ENCODE measurements at regions not wholly inside any gene's neighbourhood (a gene's known extent, or its start where the extent isn't known, plus 50 kb on each side); places are given as distances from the start of the nearest gene placed in this dataset.
"Not testable (repeated sequence)": the region's sequence is repeated elsewhere in the genome, so short reads cannot be mapped to it uniquely, and the experiment has no call there.

DNA sequence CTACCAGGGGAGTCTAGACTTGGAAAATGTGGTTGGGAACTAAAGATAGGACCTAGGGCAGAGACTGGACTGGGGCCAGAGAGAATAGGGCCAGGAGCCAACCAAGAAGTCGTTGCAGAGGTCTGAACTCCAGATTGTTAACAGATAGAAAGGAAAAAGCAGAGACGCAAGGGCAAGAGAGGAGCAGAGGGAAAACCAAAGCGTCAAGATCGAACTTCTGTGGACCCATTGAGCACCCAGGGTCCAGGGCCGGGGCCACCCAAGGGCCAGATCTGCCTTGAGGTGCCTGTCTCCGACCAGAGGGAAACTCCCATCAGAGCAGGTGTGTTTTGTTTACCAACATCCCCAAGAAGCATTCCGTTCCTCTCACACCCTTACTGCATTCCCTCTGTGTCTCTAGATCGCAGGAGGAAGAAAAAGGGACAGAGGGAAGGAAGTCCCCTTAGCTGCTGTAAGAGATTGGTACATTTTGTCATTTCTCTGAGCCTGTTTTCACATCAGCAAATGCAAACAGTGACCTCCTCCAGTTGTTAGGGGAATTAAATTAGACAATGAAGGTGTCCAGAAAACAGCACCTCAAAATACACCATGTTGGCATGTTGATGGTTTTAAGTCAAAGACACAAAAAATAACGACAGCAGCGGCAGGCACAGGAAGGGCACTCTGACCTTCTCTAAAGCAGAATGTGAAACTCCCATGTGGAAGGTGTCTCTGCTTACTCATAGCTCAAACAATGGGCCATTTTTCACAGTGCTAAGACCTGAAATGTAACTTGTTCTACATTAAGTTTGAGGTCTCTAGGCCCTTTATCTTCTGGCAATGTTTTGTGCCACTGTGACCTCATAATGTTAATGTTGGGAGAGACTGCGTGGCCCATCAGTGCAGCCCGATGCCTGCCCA lies 105.8 kb upstream of the RAB4A start:
- no peak for DNase-seq

DNA sequence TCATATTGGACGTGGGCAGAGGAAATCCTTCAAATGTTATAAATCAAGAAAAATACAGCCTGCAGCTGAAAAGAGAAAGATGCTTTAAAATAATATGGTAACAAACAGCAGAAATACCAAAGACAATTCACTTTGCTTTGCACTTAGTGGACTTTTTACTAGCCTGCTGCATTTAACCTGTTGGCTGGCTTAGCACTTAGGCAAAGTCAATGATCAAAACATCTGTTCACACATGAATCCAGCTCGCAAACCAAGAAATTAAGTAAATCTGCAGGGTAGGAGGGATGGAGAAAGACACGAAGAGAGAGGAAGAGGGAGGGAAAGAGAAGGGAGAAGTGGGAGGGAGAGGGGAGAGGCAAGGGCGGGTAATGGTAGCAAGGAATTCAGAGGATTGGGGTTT lies 103.6 kb upstream of the RAB4A start:
- DNase-seq = no peak

DNA sequence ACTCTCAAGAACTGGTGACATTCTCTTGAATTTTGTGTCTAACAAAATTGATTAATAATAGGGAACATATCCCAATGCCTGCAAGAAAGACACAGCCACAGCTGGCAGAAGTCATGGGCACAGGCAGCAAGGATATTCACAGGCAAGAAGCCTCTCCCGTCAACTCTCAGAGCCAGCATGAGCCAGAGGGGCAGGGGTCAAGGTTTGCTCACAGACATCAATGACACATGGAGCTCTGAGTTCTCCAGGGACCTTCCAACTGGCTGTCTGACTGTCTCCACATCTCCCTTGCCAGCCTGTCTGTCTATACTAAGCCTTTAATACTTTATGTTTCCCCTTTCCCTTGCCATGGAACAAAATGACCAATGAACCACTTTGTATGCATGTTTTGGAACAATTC lies 101.5 kb upstream of the RAB4A start:
- DNase-seq = no peak

DNA sequence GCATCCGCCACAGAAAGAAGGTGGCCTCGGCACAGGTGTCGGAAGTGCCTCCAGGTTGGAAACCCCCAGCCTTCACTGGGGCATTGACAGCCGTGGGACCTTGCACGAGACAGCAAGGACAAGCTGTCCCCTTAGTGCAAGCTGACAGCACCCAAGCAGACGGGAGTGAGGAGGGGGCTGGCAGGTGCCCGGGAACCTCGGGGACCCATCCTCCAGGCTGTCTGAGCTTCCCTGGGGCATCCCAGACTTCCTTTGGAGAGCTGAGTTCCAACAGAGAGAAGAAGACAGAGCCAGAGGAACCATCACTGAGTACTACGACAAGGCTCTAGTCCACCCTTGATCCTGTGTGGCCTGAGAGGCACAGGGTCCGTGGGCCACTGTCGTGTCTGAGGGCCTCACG lies 100.6 kb upstream of the RAB4A start:
- DNase-seq = no peak

DNA sequence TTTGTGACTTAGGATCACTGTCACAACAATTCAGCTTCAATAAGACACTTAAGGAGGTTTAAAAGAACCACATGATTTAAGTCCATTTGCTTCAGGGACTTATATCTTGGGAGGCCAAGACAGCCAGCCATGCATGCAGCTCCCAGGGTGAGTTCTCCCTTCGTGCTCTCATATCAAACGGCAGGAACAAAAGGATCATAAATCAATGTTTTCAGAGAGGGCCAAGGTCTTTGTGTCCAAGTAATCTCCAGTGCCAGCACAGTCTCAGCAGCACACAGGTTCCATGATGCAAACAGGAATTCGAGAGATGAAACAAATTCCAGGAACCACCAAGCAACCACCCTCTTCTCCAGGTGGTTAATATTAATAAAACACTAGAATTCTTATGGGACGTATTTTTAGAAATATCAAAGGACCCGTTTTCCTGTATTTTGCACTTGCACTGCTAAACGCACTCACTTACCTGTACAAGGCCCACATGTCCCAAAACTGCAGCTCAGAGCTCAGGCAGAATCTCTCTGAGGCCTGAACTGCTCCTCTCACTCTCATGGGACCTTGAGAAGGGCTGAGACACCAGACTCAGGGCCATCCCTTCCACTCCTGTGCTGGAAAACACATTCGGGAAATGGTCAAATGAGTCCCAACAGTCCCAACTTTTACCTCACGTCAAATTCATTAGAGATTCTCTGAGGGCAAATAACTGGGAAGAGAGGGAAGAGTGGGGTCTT lies 100.0 kb upstream of the RAB4A start:
- no peak for DNase-seq

DNA sequence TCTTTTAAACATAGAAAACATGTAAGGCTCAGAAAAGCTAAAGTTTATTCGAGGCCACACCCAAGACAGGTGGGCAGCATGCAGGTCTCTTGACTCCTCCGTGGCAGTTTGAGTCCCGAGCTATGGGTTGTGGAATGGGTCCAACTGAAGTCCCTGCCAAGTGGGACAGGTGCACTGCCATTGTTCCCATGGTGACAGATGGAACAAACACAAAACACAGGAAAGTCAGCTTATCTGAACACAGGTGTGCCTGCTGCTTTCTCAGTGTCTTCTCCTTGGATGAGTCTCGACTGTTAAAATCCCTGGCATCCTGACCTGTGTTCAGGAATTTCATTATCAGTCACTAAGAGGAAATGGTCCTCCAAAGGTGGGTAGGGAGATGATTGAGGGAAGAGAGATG lies 99.0 kb upstream of the RAB4A start:
- DNase-seq = no peak

DNA sequence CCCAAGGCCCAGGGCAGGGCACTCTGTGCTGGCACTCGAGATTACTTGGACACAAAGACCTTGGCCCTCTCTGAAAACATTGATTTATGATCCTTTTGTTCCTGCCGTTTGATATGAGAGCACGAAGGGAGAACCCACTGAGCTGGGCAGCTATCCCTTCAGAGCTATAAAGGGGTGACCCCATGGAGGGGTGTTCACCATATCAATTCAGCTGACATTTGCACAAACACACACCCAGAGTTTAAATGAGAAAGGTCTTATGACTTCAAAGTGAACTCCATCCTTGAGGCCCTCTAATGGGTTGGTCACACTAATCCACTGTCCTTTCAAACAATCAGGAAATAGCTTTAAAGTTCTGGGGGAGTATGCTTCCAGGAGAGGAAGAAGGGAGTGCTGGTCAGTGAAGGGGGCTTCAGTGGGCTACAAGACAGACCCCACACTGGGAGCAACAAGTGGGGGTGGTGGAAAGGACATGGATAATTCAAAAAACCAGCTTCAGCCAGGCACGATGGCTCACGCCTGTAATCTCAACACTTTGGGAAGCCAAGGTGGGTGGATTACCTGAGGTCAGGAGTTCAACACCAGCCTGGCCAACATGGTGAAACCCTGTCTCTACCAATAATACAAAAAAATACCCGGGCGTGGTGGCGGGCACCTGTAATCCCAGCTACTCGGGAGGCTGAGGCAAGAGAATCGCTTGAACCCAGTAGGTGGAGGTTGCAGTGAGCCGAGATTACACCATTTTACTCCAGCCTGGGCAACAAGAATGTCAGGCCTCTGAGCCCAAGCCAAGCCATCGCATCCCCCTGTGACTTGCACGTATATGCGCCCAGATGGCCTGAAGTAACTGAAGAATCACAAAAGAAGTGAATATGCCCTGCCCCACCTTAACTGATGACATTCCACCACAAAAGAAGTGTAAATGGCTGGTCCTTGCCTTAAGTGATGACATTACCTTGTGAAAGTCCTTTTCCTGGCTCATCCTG lies 97.1 kb upstream of the RAB4A start:
- DNase-seq = not testable (repeated sequence)

DNA sequence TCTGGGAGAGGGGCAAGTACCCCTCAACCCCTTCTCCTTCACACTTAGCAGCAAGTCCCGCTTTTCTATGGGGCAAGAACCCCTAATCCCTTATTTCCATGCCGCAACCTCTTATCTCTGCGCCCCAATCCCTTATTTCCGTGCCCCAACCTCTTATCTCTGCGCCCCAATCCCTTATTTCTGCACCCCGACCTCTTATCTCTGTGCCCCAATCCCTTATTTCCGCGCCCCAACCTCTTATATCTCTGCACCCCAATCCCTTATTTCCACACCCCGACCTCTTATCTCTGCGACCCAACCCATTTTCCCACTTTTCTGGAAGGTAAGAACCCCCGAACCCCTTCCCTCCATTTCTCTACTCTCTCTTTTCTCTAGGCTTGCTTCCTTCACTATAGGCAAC lies 95.6 kb upstream of the RAB4A start:
- not testable (repeated sequence) for DNase-seq

DNA sequence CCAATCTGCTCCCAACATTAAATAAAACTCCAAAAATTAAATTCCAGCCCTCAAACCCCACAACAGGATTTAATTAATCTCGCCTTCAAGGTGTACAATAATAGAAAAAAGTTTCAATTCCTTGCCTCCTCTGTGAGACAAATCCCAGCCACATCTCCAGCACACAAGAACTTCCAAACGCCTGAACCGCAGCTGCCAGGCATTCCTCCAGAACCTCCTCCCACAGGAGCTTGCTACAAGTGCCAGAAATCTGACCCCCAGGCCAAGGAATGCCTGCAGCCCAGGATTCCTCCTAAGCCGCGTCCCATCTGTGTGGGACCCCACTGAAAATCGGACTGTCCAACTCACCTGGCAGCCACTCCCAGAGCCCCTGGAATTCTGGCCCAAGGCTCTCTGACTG lies 94.5 kb upstream of the RAB4A start:
- DNase-seq = not testable (repeated sequence)

DNA sequence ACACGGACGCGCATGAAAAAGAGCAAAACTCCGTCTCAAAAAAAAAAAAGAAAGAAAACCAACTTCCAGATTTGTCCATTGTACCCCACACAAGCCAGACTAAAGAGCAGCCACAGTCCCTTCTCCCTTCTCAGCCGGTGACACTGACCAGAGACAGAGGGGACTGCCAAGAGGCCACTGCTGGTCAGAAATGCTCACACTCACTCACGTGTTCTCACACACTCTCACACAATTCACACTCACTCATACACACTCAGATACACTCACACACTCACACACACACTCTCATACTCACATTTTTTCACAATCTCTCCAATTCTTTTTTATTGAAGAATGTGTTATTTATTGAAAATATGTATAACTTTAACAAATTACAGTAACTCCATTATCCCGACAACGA lies 90.8 kb upstream of the RAB4A start:
- no peak for DNase-seq

DNA sequence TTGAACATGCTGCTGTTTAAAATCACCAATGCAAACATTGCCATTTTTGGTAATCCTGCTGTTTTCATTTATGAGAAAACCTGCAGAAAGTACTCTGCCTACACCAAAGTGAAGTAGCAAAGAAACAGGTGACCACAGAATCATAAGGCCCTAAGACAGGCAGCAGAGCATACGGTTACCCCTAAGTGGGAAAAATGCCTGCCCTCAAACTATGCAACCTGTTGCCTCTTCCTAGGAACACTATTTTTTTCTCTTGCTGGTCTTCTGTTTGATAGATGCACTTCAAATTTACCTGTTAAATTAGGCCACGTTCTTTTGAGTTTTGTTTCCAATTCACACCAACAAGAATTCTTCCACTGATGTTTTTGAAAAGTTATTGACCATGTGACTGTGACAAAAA lies 89.5 kb upstream of the RAB4A start:
- no peak for DNase-seq

DNA sequence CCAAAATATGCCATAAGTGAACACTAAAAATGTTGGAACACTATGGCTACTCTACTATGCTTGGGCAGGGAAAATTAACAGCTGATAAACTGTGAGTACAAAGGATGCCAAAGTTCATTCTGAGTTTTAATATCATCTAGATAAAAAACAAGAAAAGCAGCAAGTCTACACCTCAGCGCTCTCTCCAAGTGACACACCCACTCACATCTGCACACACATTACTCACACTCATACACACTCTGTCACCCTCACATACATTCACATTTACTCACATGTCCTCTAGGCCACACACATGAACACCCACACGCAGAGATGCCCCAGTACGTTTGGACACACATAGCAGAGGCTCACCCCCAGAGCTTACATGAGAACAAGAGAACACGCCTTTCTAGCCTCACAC lies 87.3 kb upstream of the RAB4A start:
- DNase-seq = no peak

DNA sequence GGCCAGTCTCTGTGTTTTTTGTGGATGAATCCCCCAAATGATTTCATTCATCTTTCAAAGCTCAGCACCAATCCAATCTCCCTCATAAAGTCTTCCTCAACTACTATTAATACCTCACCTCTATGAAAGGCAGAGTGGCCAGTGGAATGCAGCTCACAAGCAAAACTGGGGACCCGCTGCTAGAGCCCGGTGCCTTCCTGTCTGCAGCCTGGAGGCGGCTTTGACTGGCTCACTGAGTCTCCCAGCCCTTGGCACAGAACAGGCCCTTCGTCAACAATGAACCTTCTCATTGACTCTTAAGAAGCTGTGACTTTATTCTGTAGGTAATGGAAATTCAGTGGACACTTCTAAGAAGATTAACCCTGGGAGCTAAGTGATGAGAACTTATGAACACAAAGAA lies 86.8 kb upstream of the RAB4A start:
- DNase-seq = no peak

DNA sequence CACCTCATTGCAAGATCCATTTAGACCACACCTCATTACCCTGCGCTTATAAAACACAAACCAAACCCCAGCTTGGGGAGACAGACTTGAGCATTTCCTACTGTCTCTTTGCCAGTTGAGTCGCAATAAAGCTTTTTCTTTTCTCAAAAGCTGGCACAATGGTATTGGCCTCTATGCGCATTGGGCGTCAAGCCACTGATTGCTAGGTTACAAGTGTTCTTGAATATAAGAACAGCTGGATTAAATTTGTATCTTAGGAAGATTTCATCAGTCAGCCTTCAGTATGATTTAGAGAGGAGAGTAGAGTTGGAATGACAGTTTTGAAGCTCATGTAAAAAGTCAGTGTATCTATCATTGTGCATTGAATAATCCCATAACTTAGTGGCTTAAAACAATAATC lies 84.9 kb upstream of the RAB4A start:
- DNase-seq = no peak

DNA sequence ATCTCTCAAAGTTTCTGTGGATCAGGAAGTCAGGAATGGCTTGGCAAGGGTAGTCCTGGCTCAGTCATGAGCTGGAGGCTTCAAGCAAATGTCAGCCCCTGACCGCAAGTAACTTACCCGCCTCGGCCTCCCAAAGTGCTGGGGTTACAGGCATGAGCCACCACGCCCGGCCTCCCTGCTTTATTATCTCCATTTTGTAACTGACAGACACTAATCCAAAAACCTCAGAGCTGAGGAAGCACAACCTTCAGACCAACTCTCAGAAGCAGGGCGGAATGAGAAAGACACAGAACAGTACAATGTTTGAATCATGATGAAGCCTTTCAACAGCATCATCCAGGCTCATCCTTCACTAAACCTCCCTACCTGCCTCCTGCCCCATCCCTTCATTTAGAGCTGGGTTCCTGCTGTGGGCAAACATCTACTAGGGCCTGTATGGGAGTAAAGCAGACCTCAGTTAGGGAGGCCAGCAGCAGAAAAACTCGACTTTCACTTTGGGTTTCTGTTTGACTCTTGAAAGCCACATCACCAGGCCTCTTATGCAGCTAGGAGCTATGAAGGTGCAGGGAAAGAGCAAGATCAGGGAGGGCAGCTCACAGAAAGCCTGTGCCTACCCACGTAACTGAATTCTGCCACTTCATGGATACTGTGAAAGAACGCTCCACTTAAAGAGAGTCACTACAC lies 84.4 kb upstream of the RAB4A start:
- DNase-seq = no peak

DNA sequence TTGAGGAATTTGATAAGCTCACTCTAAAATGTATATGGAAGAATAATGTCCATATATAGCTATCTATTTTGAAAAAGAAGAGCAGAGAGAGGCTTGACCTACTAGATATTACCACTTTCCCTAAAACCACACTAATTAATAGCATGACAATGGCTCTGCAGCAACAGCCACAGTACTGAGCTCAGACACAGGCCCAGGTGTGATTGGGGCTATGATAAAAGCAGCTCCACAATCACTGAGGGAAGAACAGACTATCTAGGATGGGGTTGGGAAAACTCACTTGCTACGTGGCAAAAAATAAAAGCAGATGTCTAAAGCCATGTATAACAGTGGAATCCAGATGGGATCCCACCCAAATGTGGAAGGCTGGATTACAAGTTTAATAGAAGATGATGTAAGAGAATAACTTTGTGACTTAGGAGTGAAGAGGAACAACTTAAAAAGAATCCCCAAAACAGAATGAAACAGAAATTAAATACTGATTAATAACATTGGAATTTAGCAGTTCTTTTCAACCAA lies 80.8 kb upstream of the RAB4A start:
- DNase-seq = no peak

DNA sequence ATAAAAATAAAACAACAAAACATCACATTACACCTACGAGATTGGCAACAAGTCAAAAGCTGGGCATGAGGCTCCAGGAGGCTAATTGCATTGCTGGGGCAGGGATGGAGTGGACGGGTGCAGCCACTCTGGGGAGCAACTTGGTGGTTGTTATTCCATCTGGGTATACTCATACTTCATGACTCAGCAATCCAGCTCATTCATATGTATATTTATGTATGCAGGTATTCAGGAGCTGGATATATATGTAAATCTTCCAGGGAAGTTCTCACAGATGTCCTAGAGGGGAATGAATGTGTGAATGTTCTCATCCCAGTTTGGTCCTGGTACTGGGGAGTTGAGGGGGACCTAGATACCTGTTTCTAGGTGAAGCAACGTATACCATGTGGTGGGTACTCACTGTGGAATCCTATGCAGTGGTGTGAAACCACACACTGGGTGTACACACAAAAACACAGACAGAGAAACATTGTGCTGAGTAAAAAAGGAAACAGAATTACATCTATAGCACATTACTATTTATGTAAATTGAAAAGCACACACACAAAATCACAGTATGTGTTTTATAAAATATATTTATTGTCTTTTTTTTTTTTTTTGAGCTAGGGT lies 79.7 kb upstream of the RAB4A start:
- no peak for DNase-seq

DNA sequence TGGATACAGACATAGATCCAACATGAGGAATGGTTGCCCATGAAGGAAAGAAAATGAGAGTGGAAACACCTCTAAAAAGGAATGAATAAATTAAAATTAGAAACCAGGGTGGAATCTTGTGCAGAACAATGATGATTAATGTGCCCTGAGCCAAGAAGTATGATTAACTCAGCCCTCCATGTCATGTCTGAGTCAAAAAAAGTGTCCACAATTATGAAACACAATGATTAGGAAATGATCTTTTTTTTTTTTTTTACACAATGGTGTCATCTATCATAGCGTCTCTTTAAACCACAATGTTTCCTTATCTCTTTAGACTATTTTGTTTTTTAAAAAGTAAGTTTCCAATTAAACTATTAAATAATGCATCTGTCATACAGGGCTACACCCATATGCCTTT lies 78.9 kb upstream of the RAB4A start:
- peak; percentile 70 to 82 for DNase-seq

DNA sequence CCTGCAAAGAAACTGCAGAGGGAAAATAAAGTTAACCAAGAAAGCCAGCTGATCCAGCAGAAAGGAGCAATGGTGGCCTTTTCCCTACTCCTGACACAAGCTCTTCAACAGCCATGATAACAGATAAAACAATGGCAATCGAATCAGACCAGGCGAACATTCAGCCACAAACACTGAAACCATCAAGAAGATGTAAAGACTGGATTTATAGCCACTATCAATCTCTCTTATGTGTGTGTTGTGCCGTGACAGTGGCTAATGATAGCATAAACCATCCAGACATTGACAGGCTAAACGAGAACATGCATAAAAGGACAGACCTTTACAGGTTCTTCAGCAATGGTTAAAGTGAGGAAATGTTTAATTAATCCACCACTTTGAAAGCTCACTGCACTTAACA lies 78.1 kb upstream of the RAB4A start:
- DNase-seq = no peak

DNA sequence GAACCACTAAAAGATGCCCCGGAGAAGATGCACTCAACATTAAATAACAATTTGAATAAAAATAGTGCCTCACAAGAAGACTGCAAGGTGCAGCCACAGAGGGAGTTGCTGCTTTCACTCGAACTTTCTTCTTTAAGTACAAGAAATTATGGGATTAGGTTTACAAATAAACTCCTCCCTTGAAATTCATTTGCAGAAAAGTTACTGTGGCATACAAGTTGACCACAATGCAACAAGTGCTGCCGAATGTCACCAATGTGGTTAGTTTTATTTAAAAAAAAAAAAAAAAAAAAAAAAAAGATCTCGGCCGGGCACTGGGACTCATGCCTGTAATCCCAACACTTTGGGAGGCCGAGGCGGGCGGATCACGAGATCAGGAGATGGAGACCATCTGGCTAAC lies 76.8 kb upstream of the RAB4A start:
- no peak for DNase-seq

DNA sequence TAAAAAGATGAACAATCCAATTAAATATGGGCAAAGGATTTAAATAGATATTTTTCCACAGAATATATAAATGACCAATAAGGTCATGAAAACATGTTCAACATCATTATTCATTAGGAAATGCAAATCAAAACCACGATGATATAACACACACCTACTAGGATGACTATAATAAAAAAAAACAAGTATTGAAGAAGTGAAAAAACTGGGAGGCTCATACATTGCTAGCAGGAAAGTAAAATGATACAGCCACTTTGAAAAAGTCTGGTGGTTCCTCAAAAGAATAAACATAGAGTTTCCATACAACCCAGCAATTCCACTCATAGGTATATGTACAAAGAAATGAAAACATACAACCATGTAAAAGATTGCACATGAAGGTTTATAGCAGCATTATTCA lies 75.7 kb upstream of the RAB4A start:
- no peak for DNase-seq

Measured in AML-193 (cell line).